GM12878 (cell line): ENCODE measurements at regions not wholly inside any gene's neighbourhood (a gene's known extent, or its start where the extent isn't known, plus 50 kb on each side); places are given as distances from the start of the nearest gene placed in this dataset.

Experiments used
- ATAC-seq: fragments of 200-7000 bp; cut with Tn5 transposase; 3 replicates; pipeline ENCODE4 v1.9.1; 2020; ENCODE audit warnings: mild to moderate bottlenecking, moderate library complexity
- BruUV-seq: library from RNA; stranded (reverse); fragments of 400-500 nt; replicated peaks from 2 replicates; lab custom pipeline; 2021; lab: Mats Ljungman, UMichigan
- CTCF ChIA-PET: fragments of 300-600 bp; sonication (Branson Sonifier 250); formaldehyde crosslinking; extraction: SDS; loops from one replicate; lab custom pipeline; 2021; ENCODE audit warnings: inconsistent platforms; lab: Yijun Ruan, JAX
- POLR2A ChIA-PET: fragments of 350-600 bp; formaldehyde crosslinking; extraction: SDS; loops from one replicate; lab custom pipeline; 2021; ENCODE audit warnings: inconsistent platforms; lab: Charles Lee
- RAD21 ChIA-PET: fragments of 300-600 bp; sonication (Branson Sonifier 250); formaldehyde crosslinking; loops from one replicate; lab custom pipeline; 2023; ENCODE audit warnings: antibody characterized with exemption; ENCODE audit not compliant: unreplicated experiment; lab: Charles Lee
- SMC1A ChIA-PET: fragments of 300-600 bp; sonication (Branson Sonifier 250); formaldehyde crosslinking; loops from one replicate; lab custom pipeline; 2023; ENCODE audit not compliant: unreplicated experiment, uncharacterized antibody; lab: Charles Lee
- DNase-seq: peaks from one replicate; pipeline ENCODE4 v3.0.0-alpha.2; 2011; ENCODE audit warnings: low read depth, low spot score
- FAIRE-seq: peaks from 3 replicates; lab custom pipeline; 2011; peaks lifted over from hg19 to GRCh38; lab: Jason Lieb, UNC
- H2AFZ ChIP-seq: 2 replicates; pipeline ENCODE4 v1.6.0; 2011; ENCODE audit warnings: low read depth, low read length, control low read depth; ENCODE audit not compliant: control insufficient read depth
- H3K27ac ChIP-seq: 2 replicates; pipeline ENCODE4 v1.5.1; 2011; ENCODE audit warnings: control low read depth; ENCODE audit not compliant: control insufficient read depth, insufficient read depth
- H3K27me3 ChIP-seq, 2 experiments: replicated peaks in 1 of 2; 2 replicates each; pipeline versions ENCODE4 v1.6.0 to v1.6.1; 2011; ENCODE audit warnings: low read length in 1 of 2; ENCODE audit not compliant: control insufficient read depth in 2 of 2, insufficient read depth in 2 of 2
- H3K36me3 ChIP-seq, 2 experiments: 2 replicates each; pipeline ENCODE4 v1.5.1; 2011; ENCODE audit warnings: low read length in 1 of 2; ENCODE audit not compliant: control insufficient read depth in 2 of 2, insufficient read depth in 2 of 2
- H3K4me1 ChIP-seq: 2 replicates; pipeline ENCODE4 v1.6.1; 2011; ENCODE audit warnings: mild to moderate bottlenecking, low read length, moderate library complexity, mixed read lengths; ENCODE audit not compliant: control insufficient read depth, insufficient read depth
- H3K4me2 ChIP-seq: 2 replicates; pipeline ENCODE4 v1.6.0; 2011; ENCODE audit warnings: control low read depth; ENCODE audit not compliant: control insufficient read depth, insufficient read depth
- H3K4me3 ChIP-seq: fragments of 200-600 bp; sonication (generic); 2 replicates; pipeline ENCODE4 v1.5.1; 2016
- H3K79me2 ChIP-seq: 2 replicates; pipeline ENCODE4 v1.6.0; 2011; ENCODE audit warnings: low read length; ENCODE audit not compliant: control insufficient read depth, insufficient read depth
- H3K9ac ChIP-seq: 2 replicates; pipeline ENCODE4 v1.8.0; 2011; ENCODE audit warnings: low read length, control low read depth, mixed read lengths; ENCODE audit not compliant: control insufficient read depth, insufficient read depth
- H3K9me3 ChIP-seq: replicated peaks from 3 replicates; pipeline ENCODE4 v1.5.1; 2011; ENCODE audit warnings: mild to moderate bottlenecking, low read length; ENCODE audit not compliant: control insufficient read depth, insufficient read depth
- H4K20me1 ChIP-seq: 2 replicates; pipeline ENCODE4 v1.6.0; 2011; ENCODE audit not compliant: control insufficient read depth, insufficient read depth
- BHLHE40 ChIP-seq, 2 experiments: fragments of 450-650 bp in 1 of 2; IDR thresholded peaks; 2 replicates each; pipeline ENCODE4 v1.6.1; 2011 to 2017; ENCODE audit warnings: low read depth in 2 of 2, borderline replicate concordance in 1 of 2, improper control_type of control experiment in 1 of 2, low read length in 1 of 2, mild to moderate bottlenecking in 1 of 2
- CHD4 ChIP-seq: fragments of 200-600 bp; sonication (generic); IDR thresholded peaks from 2 replicates; pipeline ENCODE4 v1.6.1; 2016; ENCODE audit warnings: mild to moderate bottlenecking
- ESRRA ChIP-seq: IDR thresholded peaks from 2 replicates; pipeline ENCODE4 v1.6.1; 2012; ENCODE audit warnings: mild to moderate bottlenecking, low read length, improper control_type of control experiment
- GABPA ChIP-seq: IDR thresholded peaks from 2 replicates; pipeline ENCODE4 v1.6.1; 2014; ENCODE audit warnings: antibody characterized with exemption, low read depth, mild to moderate bottlenecking, inconsistent platforms
- GATAD2B ChIP-seq: fragments of 450-650 bp; conservative IDR thresholded peaks from 2 replicates; pipeline ENCODE4 v1.6.1; 2017; ENCODE audit warnings: low read depth, mild to moderate bottlenecking, moderate library complexity
- HDAC2 ChIP-seq: fragments of 200-600 bp; sonication (generic); IDR thresholded peaks from 2 replicates; pipeline ENCODE4 v1.6.1; 2017
- HDAC6 ChIP-seq: fragments of 200-600 bp; sonication (generic); IDR thresholded peaks from one replicate; pipeline ENCODE4 v1.8.0; 2017; ENCODE audit warnings: antibody characterized with exemption; ENCODE audit not compliant: unreplicated experiment
- PKNOX1 ChIP-seq: fragments of 450-650 bp; IDR thresholded peaks from 2 replicates; pipeline ENCODE4 v1.6.1; 2016; ENCODE audit warnings: mild to moderate bottlenecking
- POU2F2 ChIP-seq: IDR thresholded peaks from 3 replicates; pipeline ENCODE4 v1.6.1; 2011; ENCODE audit warnings: low read depth, mild to moderate bottlenecking, low read length, borderline replicate concordance
- SREBF2 ChIP-seq: IDR thresholded peaks from 2 replicates; pipeline ENCODE4 v1.6.1; 2012; ENCODE audit warnings: mild to moderate bottlenecking, low read length
- STAT1 ChIP-seq: fragments of 450-650 bp; conservative IDR thresholded peaks from 2 replicates; pipeline ENCODE4 v1.6.1; 2014; ENCODE audit warnings: antibody characterized with exemption, mild to moderate bottlenecking
- ZBTB11 ChIP-seq: fragments of 450-650 bp; formaldehyde crosslinking; IDR thresholded peaks from 2 replicates; pipeline ENCODE4 v1.5.0; 2022; ENCODE audit warnings: mild to moderate bottlenecking, missing genetic modification characterization
- ZNF592 ChIP-seq: fragments of 450-650 bp; IDR thresholded peaks from 2 replicates; pipeline ENCODE4 v1.6.1; 2017; ENCODE audit warnings: mild to moderate bottlenecking, moderate library complexity
- WGBS: methylation state at CpG from one replicate; pipeline ENCODE4 v1.1.6; 2016; ENCODE audit warnings: low lambda C conversion rate; ENCODE audit not compliant: insufficient replicate concordance, insufficient coverage; ENCODE audit errors: missing lambda C conversion rate; 5-methylcytosine and 5-hydroxymethylcytosine counted together
- in situ Hi-C: fragments of 300-500 bp; cut with MboI; formaldehyde crosslinking; loops from 9 replicates; pipeline ENCODE4 v1.14.3; 2018; ENCODE audit warnings: mixed read lengths
- intact Hi-C: fragments of 100-400 bp; cut with micrococcal nuclease; formaldehyde crosslinking; loops from one replicate; pipeline ENCODE4 v1.14.2; 2022; ENCODE audit not compliant: unreplicated experiment

GRCh38 chr12:91937009-91937408 lies 208.6 kb downstream of the BTG1 start:
- WGBS: 60% methylated on average over 1 of the region's 1 CpG
- FAIRE-seq (no peak), DNase-seq (no peak), ATAC-seq (no peak)
- POLR2A ChIA-PET: no interaction called here
- no peak overlapping the region for H3K4me2 ChIP-seq
- H3K4me3 ChIP-seq: no peak overlapping the region
- RAD21 ChIA-PET: no interaction called here
- TF ChIP-seq GATAD2B: no peak
- TF ChIP-seq ESRRA: no peak
- TF ChIP-seq BHLHE40 (IDR thresholded peaks at IDR 0.05; ENCODE audit: borderline replicate concordance in 1 of 2, low read depth in 2 of 2, low read length in 1 of 2): no peak
- TF ChIP-seq STAT1: no peak
- TF ChIP-seq HDAC6: no peak
- TF ChIP-seq SREBF2: no peak
- TF ChIP-seq CHD4: no peak
- no peak for TF ChIP-seq ZBTB11 (CRISPR knock-in tag)
- no peak for TF ChIP-seq ZNF592
- TF ChIP-seq HDAC2: no peak
- TF ChIP-seq GABPA: no peak
- TF ChIP-seq PKNOX1: no peak
- no peak for TF ChIP-seq POU2F2
- H3K27me3 ChIP-seq: no peaks in the 10 kb centered on the region
- H4K20me1 ChIP-seq: no peaks in the 10 kb centered on the region
- no peaks in the 10 kb centered on the region for H3K9me3 ChIP-seq
- H2AFZ ChIP-seq: no peak overlapping the region
- H3K36me3 ChIP-seq: no peaks in the 10 kb centered on the region
- BruUV-seq: no TSS peak
- in situ Hi-C loops (no loop called here), intact Hi-C loops (no loop called here)
- no peaks in the 10 kb centered on the region for H3K79me2 ChIP-seq
- H3K4me1 ChIP-seq: no peaks in the 10 kb centered on the region
- no peak overlapping the region for H3K27ac ChIP-seq
- CTCF ChIA-PET: no interaction called here
- H3K9ac ChIP-seq: no peak overlapping the region
- SMC1A ChIA-PET: interaction anchor here (0.7 kb wide), 1 partner anchor 23 kb away, joined by 3 read pairs; no protein-coding TSS in a partner anchor
